Trophoblast cell (in vitro differentiated cells and primary cell): ENCODE measurements at regions not wholly inside any gene's neighbourhood (a gene's known extent, or its start where the extent isn't known, plus 50 kb on each side); places are given as distances from the start of the nearest gene placed in this dataset.

ENCODE experiments used
- DNase-seq, 2 donors: peaks; one replicate each; pipeline ENCODE4 v3.0.0-alpha.2; 2016
- H2AFZ ChIP-seq: 2 replicates; pipeline ENCODE4 v1.6.1; 2013; ENCODE audit warnings: low read length, moderate library complexity, mild to moderate bottlenecking; ENCODE audit not compliant: insufficient read depth, poor library complexity
- H2AK5ac ChIP-seq: 2 replicates; pipeline ENCODE4 v1.6.1; 2013; ENCODE audit warnings: mild to moderate bottlenecking, low read length
- H2BK120ac ChIP-seq: 2 replicates; pipeline ENCODE4 v1.6.1; 2013; ENCODE audit warnings: low read length, mild to moderate bottlenecking, moderate library complexity; ENCODE audit not compliant: insufficient read depth, poor library complexity
- H2BK12ac ChIP-seq: 2 replicates; pipeline ENCODE4 v1.6.1; 2013; ENCODE audit warnings: mild to moderate bottlenecking, low read length, moderate library complexity
- H2BK5ac ChIP-seq: 2 replicates; pipeline ENCODE4 v1.6.1; 2013; ENCODE audit warnings: low read length, low read depth, moderate library complexity, mild to moderate bottlenecking; ENCODE audit not compliant: poor library complexity
- H3K14ac ChIP-seq: 2 replicates; pipeline ENCODE4 v1.6.1; 2013; ENCODE audit warnings: mild to moderate bottlenecking, low read length
- H3K18ac ChIP-seq: 2 replicates; pipeline ENCODE4 v1.6.1; 2013; ENCODE audit warnings: mild to moderate bottlenecking, low read length
- H3K23ac ChIP-seq: 2 replicates; pipeline ENCODE4 v1.6.1; 2013; ENCODE audit warnings: low read length
- H3K27ac ChIP-seq: 2 replicates; pipeline ENCODE4 v1.5.1; 2013; ENCODE audit warnings: low read depth, mild to moderate bottlenecking, inconsistent platforms, low read length, moderate library complexity
- H3K27me3 ChIP-seq: 2 replicates; pipeline ENCODE4 v1.6.1; 2013; ENCODE audit warnings: inconsistent platforms, mild to moderate bottlenecking, low read length, moderate library complexity; ENCODE audit not compliant: insufficient read depth
- H3K36me3 ChIP-seq, 2 experiments: 1 replicate in 1 of 2; 2 replicates in 1 of 2; pipeline ENCODE4 v1.6.1; 2013; ENCODE audit warnings: low read length in 2 of 2, mild to moderate bottlenecking in 2 of 2, moderate library complexity in 1 of 2; ENCODE audit not compliant: insufficient read depth in 2 of 2, control insufficient read depth in 1 of 2
- H3K4ac ChIP-seq: 2 replicates; pipeline ENCODE4 v1.6.1; 2013; ENCODE audit warnings: low read depth, mild to moderate bottlenecking, low read length, moderate library complexity
- H3K4me1 ChIP-seq, 2 experiments: 1 replicate in 1 of 2; 2 replicates in 1 of 2; pipeline ENCODE4 v1.6.1; 2013; ENCODE audit warnings: low read length in 2 of 2, mild to moderate bottlenecking in 2 of 2, moderate library complexity in 1 of 2; ENCODE audit not compliant: insufficient read depth in 2 of 2, control insufficient read depth in 1 of 2
- H3K4me2 ChIP-seq: 2 replicates; pipeline ENCODE4 v1.6.1; 2013; ENCODE audit warnings: inconsistent platforms, mild to moderate bottlenecking, low read length, moderate library complexity
- H3K4me3 ChIP-seq: 2 replicates; pipeline ENCODE4 v1.5.1; 2013; ENCODE audit warnings: mild to moderate bottlenecking, low read depth, low read length, inconsistent platforms
- H3K79me1 ChIP-seq: one replicate; pipeline ENCODE4 v1.6.1; 2013; ENCODE audit warnings: low read length
- H3K79me2 ChIP-seq: 2 replicates; pipeline ENCODE4 v1.6.1; 2013; ENCODE audit warnings: low read length, mild to moderate bottlenecking; ENCODE audit not compliant: control insufficient read depth, insufficient read depth, poor library complexity
- H3K9ac ChIP-seq: 2 replicates; pipeline ENCODE4 v1.6.1; 2013; ENCODE audit warnings: mild to moderate bottlenecking, low read length
- H3K9me3 ChIP-seq: 2 replicates; pipeline ENCODE4 v1.6.1; 2013; ENCODE audit warnings: low read depth, mild to moderate bottlenecking, control low read depth, inconsistent platforms, low read length; ENCODE audit not compliant: insufficient read depth
- H4K12ac ChIP-seq: 2 replicates; pipeline ENCODE4 v1.6.1; 2013; ENCODE audit warnings: low read depth, mild to moderate bottlenecking, low read length, moderate library complexity
- H4K8ac ChIP-seq: 2 replicates; pipeline ENCODE4 v1.6.1; 2013; ENCODE audit warnings: low read depth, mild to moderate bottlenecking, low read length, moderate library complexity
- H4K91ac ChIP-seq: one replicate; pipeline ENCODE4 v1.6.1; 2013; ENCODE audit warnings: low read depth, mild to moderate bottlenecking, low read length, moderate library complexity
- WGBS: extraction: QIAGEN DNeasy Blood & Tissue Kit; methylation state at CpG from one replicate; pipeline ENCODE4 v1.1.7; 2013; ENCODE audit warnings: missing lambda C conversion rate; ENCODE audit not compliant: insufficient read length, insufficient coverage; ENCODE audit errors: extremely low coverage; 5-methylcytosine and 5-hydroxymethylcytosine counted together

GRCh38 chr16:72680732-72681131 lies 367.2 kb downstream of the ZFHX3 start:
- H3K27me3 ChIP-seq = no peaks in the 10 kb centered on the region
- no peaks in the 10 kb centered on the region for H3K36me3 ChIP-seq
- no peak overlapping the region for H3K27ac ChIP-seq
- H3K4ac ChIP-seq = no peak overlapping the region
- H3K79me1 ChIP-seq = no peaks in the 10 kb centered on the region
- no peak overlapping the region for H3K18ac ChIP-seq
- H3K23ac ChIP-seq = no peak overlapping the region
- no CpG with 5 or more reads among the region's 2 CpGs for WGBS
- H4K12ac ChIP-seq = no peak overlapping the region
- no peak overlapping the region for H2BK12ac ChIP-seq
- H3K4me1 ChIP-seq = no peaks in the 10 kb centered on the region
- H3K79me2 ChIP-seq = no peaks in the 10 kb centered on the region
- H2AK5ac ChIP-seq = no peak overlapping the region
- no peak overlapping the region for H2BK5ac ChIP-seq
- no peak overlapping the region for H4K91ac ChIP-seq
- no peak overlapping the region for H3K9ac ChIP-seq
- no peak overlapping the region for H2AFZ ChIP-seq
- no peaks in the 10 kb centered on the region for H3K9me3 ChIP-seq
- no peak overlapping the region for H2BK120ac ChIP-seq
- DNase-seq = no peak
- H3K4me2 ChIP-seq = no peak overlapping the region
- H3K14ac ChIP-seq = no peak overlapping the region
- no peak overlapping the region for H4K8ac ChIP-seq
- no peak overlapping the region for H3K4me3 ChIP-seq

- no peak for DNase-seq
These were observed 368.1 kb downstream of the ZFHX3 start for GRCh38 chr16:72679856-72680255.

GRCh38 chr16:72677662-72678447 lies 370.1 kb downstream of the ZFHX3 start:
- H3K9me3 ChIP-seq = no peaks in the 10 kb centered on the region
- no peak overlapping the region for H3K4me3 ChIP-seq
- H3K14ac ChIP-seq = no peak overlapping the region
- no peak overlapping the region for H3K9ac ChIP-seq
- no peak overlapping the region for H2BK120ac ChIP-seq
- no peak overlapping the region for H4K12ac ChIP-seq
- no peak overlapping the region for H3K23ac ChIP-seq
- H4K8ac ChIP-seq = no peak overlapping the region
- H3K79me2 ChIP-seq = no peaks in the 10 kb centered on the region
- H3K18ac ChIP-seq = no peak overlapping the region
- no CpG with 5 or more reads among the region's 2 CpGs for WGBS
- H3K79me1 ChIP-seq = no peaks in the 10 kb centered on the region
- no peak overlapping the region for H2AFZ ChIP-seq
- no peak overlapping the region for H2BK5ac ChIP-seq
- H3K4me2 ChIP-seq = no peak overlapping the region
- H3K4ac ChIP-seq = no peak overlapping the region
- DNase-seq = no peak
- H2BK12ac ChIP-seq = no peak overlapping the region
- H3K27me3 ChIP-seq = no peaks in the 10 kb centered on the region
- H4K91ac ChIP-seq = no peak overlapping the region
- no peak overlapping the region for H3K27ac ChIP-seq
- H2AK5ac ChIP-seq = no peak overlapping the region
- H3K4me1 ChIP-seq = no peaks in the 10 kb centered on the region
- no peaks in the 10 kb centered on the region for H3K36me3 ChIP-seq

More at GRCh38 chr16:72679856-72680255, 368.1 kb downstream of the ZFHX3 start:
- H3K4me2 ChIP-seq = no peak overlapping the region
- no peak overlapping the region for H4K12ac ChIP-seq
- no peak overlapping the region for H3K18ac ChIP-seq
- no peak overlapping the region for H2BK12ac ChIP-seq
- H3K14ac ChIP-seq = no peak overlapping the region
- no peaks in the 10 kb centered on the region for H3K79me1 ChIP-seq
- H3K36me3 ChIP-seq = no peaks in the 10 kb centered on the region
- no peak overlapping the region for H2AK5ac ChIP-seq
- H3K4me3 ChIP-seq = no peak overlapping the region
- no peak overlapping the region for H2BK5ac ChIP-seq
- H3K79me2 ChIP-seq = no peaks in the 10 kb centered on the region
- no peak overlapping the region for H3K27ac ChIP-seq
- H4K91ac ChIP-seq = no peak overlapping the region
- no peak overlapping the region for H2AFZ ChIP-seq
- no peak overlapping the region for H3K4ac ChIP-seq
- no peak overlapping the region for H3K23ac ChIP-seq
- no peaks in the 10 kb centered on the region for H3K4me1 ChIP-seq
- H2BK120ac ChIP-seq = no peak overlapping the region
- H3K9me3 ChIP-seq = no peaks in the 10 kb centered on the region
- H4K8ac ChIP-seq = no peak overlapping the region
- no peaks in the 10 kb centered on the region for H3K27me3 ChIP-seq
- H3K9ac ChIP-seq = no peak overlapping the region

GRCh38 chr16:72673118-72673517 lies 374.8 kb downstream of the ZFHX3 start:
- Histone ChIP-seq H4K12ac (no peak overlapping the region), H3K4me3 (no peak overlapping the region), H2BK12ac (no peak overlapping the region), H2BK5ac (no peak overlapping the region), H3K27ac (no peak overlapping the region), H2AK5ac (no peak overlapping the region), H3K18ac (no peak overlapping the region), H3K27me3 (no peaks in the 10 kb centered on the region), H3K36me3 (no peaks in the 10 kb centered on the region), H3K79me2 (no peaks in the 10 kb centered on the region), H4K91ac (no peak overlapping the region), H4K8ac (no peak overlapping the region), H3K4me1 (no peaks in the 10 kb centered on the region), H2BK120ac (no peak overlapping the region), H2AFZ (no peak overlapping the region), H3K14ac (no peak overlapping the region), H3K4me2 (no peak overlapping the region), H3K9me3 (no peaks in the 10 kb centered on the region), H3K23ac (no peak overlapping the region), H3K9ac (no peak overlapping the region), H3K79me1 (no peaks in the 10 kb centered on the region), H3K4ac (no peak overlapping the region)
- no peak for DNase-seq
- no CpG with 5 or more reads among the region's 1 CpG for WGBS
